ENCODE measurements at regions not wholly inside any gene's neighbourhood (a gene's known extent, or its start where the extent isn't known, plus 50 kb on each side); places are given as distances from the start of the nearest gene placed in this dataset.

- TF ChIP-seq, protein P1, sequence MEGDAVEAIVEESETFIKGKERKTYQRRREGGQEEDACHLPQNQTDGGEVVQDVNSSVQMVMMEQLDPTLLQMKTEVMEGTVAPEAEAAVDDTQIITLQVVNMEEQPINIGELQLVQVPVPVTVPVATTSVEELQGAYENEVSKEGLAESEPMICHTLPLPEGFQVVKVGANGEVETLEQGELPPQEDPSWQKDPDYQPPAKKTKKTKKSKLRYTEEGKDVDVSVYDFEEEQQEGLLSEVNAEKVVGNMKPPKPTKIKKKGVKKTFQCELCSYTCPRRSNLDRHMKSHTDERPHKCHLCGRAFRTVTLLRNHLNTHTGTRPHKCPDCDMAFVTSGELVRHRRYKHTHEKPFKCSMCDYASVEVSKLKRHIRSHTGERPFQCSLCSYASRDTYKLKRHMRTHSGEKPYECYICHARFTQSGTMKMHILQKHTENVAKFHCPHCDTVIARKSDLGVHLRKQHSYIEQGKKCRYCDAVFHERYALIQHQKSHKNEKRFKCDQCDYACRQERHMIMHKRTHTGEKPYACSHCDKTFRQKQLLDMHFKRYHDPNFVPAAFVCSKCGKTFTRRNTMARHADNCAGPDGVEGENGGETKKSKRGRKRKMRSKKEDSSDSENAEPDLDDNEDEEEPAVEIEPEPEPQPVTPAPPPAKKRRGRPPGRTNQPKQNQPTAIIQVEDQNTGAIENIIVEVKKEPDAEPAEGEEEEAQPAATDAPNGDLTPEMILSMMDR (IDR thresholded peaks at IDR 0.05), result no peak
- no peak for TF ChIP-seq POLR2A (IDR thresholded peaks at IDR 0.05)
These were observed 693.8 kb downstream of the BCL11B start for GRCh38 chr14:98578204-98578603.
